RPMI7951 (cell line): ENCODE measurements at regions not wholly inside any gene's neighbourhood (a gene's known extent, or its start where the extent isn't known, plus 50 kb on each side); places are given as distances from the start of the nearest gene placed in this dataset.

Source experiments
- DNase-seq: peaks from one replicate; pipeline ENCODE4 v3.0.0-alpha.2; 2012; ENCODE audit warnings: low read depth

- no peak for DNase-seq
Measured at GRCh38 chr5:145506185-145506850, 328.8 kb downstream of the PRELID2 start.

DNA sequence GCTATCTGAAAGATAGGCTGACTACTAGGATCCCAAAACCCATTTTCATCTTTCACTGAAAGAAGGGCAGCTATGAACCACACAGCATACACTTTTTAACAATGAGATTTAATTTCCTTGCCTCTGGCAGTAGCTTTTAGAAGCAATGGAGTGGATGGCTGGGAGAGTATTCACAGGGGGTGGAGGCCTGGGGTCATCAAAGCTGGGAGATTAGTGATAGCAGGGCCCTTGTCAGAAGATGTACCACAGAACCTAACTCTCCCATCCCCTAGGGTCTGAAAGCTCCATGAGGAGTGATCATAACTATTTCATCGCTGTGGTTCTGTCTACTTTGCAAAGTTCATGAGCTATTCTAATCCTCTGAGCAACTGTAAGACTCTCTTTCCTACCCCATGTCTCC, 332.2 kb downstream of the PRELID2 start:
- DNase-seq = no peak

DNA sequence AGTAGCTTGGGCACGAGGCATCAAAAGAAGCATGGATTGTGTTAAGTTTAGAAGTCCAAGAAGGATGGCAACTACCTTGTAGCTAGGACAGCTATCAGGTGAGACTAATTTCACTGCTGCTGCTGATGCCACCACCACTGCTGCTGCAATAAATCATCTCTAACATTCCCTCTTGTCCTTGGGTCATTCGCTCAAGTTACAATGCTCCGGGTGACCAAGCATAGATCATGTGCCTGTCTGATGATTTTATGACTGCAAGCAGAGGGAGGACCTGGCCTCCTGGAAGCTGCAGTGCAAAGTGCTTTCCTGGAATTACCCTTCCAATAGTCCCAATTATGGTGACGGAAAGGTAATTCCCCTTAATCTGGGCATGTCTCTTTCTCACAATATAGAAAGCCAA, 334.4 kb downstream of the PRELID2 start:
- no peak for DNase-seq

GRCh38 chr5:145499483-145499882, 335.7 kb downstream of the PRELID2 start:
- DNase-seq = peak; percentile 65

DNA sequence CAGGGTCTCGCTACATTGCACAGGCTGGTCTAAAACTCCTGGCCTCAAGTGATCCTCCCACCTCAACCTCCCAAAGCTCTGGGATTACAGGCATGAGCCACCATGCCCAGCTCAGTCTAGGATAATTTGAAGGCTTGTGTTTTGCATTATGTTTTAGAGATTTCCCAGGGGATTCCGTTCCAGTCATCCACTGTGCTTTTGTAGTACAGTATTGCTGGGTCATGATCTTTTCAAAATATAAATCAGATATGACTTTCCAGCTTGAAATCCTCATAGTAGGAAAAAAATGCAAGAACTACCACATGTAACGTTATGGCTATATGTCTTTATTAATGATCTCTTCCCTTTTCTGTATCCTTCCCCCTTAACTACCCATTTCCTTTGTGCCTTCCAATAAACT, 338.1 kb downstream of the PRELID2 start:
- no peak for DNase-seq

DNA sequence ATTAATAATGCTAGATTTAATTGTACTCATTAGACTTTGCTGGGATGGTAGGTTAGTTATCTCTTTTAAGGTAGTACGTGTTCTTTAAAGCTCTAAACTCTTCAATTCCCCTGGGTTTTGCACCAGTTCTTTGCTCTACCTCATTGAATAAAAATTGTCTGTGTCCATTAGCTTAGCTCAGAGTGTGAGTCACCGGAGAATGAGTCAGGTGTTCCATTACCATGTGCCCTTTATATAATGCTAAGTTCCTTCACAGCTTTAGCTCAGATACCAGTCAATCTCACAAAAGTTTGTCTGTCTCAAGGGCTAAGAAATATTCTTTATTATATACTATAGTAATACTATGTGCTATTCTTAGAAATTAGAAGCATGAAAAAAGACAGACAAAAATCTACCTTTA, 339.4 kb downstream of the PRELID2 start:
- peak; percentile 60 for DNase-seq

DNA sequence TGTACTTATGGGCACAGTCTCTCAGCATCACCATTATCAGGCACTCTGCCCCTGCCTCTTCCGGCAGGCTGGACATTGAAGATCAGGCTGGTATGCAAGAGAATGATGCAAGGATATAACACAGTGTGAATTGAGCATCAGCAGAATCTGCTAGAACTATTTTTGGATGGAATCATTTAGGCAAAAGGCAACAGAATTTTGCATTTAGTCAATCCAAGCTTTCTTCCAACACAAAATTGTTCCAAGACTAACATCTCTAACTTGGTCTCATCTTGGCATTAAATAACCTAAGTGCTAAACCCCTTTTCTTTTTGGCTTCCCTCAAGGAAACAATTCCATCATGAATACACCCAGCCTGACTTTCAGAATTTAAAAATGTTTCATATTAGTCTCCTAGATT, 339.9 kb downstream of the PRELID2 start:
- DNase-seq = no peak

DNA sequence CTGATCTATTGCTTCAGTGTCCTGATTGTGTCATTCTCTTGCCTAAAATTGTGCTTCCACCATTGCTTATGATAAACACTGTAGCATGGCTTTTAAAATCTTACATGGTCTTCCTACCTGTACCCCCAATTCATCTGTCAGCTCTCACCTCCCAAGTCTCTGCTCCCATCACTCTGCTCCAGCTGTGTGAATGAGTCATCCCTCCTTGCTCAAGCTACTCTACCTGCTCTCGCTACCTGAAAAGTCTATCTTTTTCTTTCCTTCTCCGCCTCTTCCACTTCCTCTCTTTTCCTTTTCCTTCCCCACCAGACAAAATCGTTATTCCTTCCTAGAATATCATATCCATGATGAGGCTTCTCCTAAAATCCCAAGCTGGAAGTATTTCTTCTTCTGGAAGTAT, 341.7 kb downstream of the PRELID2 start:
- no peak for DNase-seq

DNA sequence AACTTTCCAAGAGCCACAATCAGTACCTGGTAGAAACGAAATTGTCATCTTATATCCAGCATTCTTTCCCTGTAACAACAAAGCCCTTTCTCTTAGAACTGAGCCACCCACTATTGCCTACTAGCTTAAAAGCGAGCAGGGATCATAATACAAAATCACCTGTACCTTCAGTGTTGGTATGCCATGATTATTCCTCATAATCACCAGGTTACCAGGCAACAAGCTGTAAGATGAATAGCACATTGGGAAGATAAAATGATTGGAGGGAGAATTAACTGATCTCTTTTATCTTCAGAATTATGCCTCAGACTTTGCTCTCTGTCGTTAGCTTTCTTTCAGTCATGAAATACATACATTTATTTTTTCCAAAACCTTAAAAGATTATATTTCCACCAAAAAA, 345.6 kb downstream of the PRELID2 start:
- DNase-seq = no peak

GRCh38 chr5:145484158-145484557, 351.0 kb downstream of the PRELID2 start:
- peak; percentile 35 for DNase-seq

GRCh38 chr5:145483212-145483611, 351.9 kb downstream of the PRELID2 start:
- DNase-seq = peak; percentile 27

GRCh38 chr5:145479857-145480256, 355.3 kb downstream of the PRELID2 start:
- no peak for DNase-seq

- DNase-seq = peak; percentile 3
Measured at GRCh38 chr5:145479271-145479670, 355.9 kb downstream of the PRELID2 start.

DNA sequence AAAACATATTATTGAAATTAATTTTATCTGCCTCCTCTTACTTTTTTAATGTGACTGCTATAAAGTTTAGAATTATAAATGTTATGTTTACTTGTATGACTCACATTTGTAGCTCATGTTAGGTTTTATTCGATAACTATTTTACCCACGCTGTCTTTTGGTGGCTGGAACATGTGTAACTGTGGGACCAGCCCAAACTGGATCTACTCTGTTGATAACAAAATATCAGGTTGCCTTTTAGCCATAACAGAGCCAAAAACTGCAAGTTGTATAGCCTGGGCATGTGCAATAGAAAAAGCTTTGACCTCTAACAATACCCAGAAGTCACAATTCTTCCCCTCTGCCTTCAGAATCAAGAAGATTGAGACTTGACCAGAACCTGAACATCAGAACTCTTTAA, 356.5 kb downstream of the PRELID2 start:
- DNase-seq = no peak

GRCh38 chr5:145473042-145473642, 362.0 kb downstream of the PRELID2 start:
- DNase-seq = no peak

DNA sequence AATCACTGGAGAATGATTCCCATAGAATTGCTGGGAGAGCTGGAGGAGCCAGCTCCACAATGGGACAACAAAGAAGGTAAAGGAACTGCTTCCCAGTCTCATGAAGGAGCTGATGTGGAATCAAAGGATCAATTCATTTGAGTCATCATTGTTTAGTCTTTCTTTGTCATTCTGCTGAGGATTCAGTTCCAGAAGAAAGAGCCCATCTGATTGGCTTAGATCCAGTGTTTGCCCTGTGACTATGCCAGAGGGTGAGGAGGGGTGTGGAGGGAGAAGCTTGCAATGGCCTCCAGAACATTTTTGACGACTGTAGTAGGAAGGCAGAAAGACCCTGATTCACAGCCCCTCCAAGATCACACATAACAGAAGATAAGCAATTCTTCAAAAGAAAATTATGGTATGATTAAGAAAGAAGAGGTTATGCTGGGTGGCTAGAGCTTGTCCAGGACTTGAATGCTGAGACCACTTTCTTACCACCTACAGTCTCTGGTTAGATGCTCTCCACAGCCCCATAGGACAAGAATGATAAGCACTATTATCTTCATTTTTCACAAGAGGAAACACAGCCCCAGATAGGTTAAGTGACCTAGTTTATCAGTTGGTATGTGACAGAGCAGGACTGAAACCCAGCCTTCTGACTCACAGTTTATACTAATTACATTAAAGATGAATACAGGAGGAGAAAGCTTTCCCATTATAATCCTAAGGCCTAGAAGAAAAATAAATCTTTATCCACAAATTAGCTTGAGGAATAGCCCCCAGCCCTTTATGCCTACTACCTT, 363.1 kb downstream of the PRELID2 start:
- DNase-seq = no peak

GRCh38 chr5:145471026-145471425, 364.1 kb downstream of the PRELID2 start:
- DNase-seq = no peak

- no peak for DNase-seq
Measured at GRCh38 chr5:145470396-145470979, 364.7 kb downstream of the PRELID2 start.

GRCh38 chr5:145467446-145467845, 367.7 kb downstream of the PRELID2 start:
- DNase-seq = no peak

GRCh38 chr5:145466533-145466932, 368.6 kb downstream of the PRELID2 start:
- no peak for DNase-seq

DNA sequence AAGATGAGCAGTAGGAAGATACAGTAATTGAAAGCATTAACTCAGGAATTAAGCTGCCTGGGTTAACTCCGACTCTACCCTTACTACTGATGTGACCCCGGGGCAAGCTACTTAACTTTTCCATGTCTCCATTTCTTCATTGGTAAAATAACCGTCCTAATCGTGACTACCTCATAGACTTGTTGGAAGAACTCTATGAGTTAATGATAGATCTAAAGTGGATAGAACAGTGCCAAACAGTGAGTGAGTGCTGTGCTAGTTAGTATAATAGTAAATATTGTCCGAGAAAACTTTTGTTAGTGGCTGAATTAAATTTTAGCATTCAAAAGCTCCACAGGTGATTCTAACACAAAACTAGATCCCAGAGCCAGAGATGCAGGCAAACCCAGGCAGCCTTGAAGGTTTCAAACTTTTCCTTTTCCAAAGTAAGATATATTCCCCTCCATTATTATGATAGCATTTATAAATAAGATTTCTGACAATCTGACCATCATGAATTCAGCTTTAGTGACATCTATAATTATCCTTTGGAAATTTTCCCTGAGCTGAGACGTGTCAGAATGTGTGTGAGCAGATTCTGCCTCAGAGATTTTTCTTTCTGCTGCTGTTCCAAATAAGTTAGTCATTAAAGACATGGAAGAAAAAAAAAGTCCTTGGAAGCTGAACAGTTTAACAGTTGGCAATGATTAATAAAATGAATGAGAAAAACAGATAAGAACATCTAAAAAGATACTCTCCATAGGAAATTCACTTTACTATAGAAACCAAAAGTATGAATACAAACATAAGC, 369.5 kb downstream of the PRELID2 start:
- DNase-seq = no peak

GRCh38 chr5:145464171-145464570, 371.0 kb downstream of the PRELID2 start:
- DNase-seq = no peak
